NT2/D1 (cell line): ENCODE measurements at regions not wholly inside any gene's neighbourhood (a gene's known extent, or its start where the extent isn't known, plus 50 kb on each side); places are given as distances from the start of the nearest gene placed in this dataset.
"Not testable (repeated sequence)": the region's sequence is repeated elsewhere in the genome, so short reads cannot be mapped to it uniquely, and the experiment has no call there.

Experiments used
- DNase-seq: peaks from one replicate; pipeline ENCODE4 v3.0.0-alpha.2; 2011; ENCODE audit warnings: low read depth, low spot score
- H3K27me3 ChIP-seq: 2 replicates; pipeline ENCODE4 v1.6.0; 2011; ENCODE audit warnings: mild to moderate bottlenecking; ENCODE audit not compliant: insufficient read length, insufficient read depth
- H3K36me3 ChIP-seq: 2 replicates; pipeline ENCODE4 v1.6.1; 2011; ENCODE audit warnings: mild to moderate bottlenecking, low read length, mixed read lengths; ENCODE audit not compliant: insufficient read depth, insufficient read length
- H3K4me1 ChIP-seq: 2 replicates; pipeline ENCODE4 v1.5.1; 2011; ENCODE audit not compliant: insufficient read depth, insufficient read length
- H3K4me3 ChIP-seq: 2 replicates; pipeline ENCODE4 v1.5.1; 2011; ENCODE audit warnings: low read depth; ENCODE audit not compliant: insufficient read length
- H3K9ac ChIP-seq: 2 replicates; pipeline ENCODE4 v1.6.0; 2011; ENCODE audit warnings: low read depth; ENCODE audit not compliant: insufficient read length
- H3K9me3 ChIP-seq: 2 replicates; pipeline ENCODE4 v1.5.1; 2011; ENCODE audit warnings: mild to moderate bottlenecking, low read length; ENCODE audit not compliant: insufficient read depth
- SUZ12 ChIP-seq: IDR thresholded peaks from 2 replicates; pipeline ENCODE4 v1.6.1; 2011; ENCODE audit not compliant: insufficient read length, insufficient read depth; ENCODE audit errors: extremely low read depth
- YY1 ChIP-seq: IDR thresholded peaks from 2 replicates; pipeline ENCODE4 v1.6.1; 2011; ENCODE audit not compliant: insufficient read length, insufficient read depth
- ZNF274 ChIP-seq: IDR thresholded peaks from 2 replicates; pipeline ENCODE4 v1.6.1; 2011; ENCODE audit warnings: mild to moderate bottlenecking, low read depth, low read length

GRCh38 chr2:155907211-155907610 lies 425.3 kb downstream of the NR4A2 start:
- no peak overlapping the region for H3K4me3 ChIP-seq
- H3K4me1 ChIP-seq = no peaks in the 10 kb centered on the region
- H3K36me3 ChIP-seq = no peaks in the 10 kb centered on the region
- no peak for DNase-seq
- H3K9ac ChIP-seq = no peak overlapping the region
- H3K9me3 ChIP-seq = no peaks in the 10 kb centered on the region
- TF ChIP-seq YY1 = no peak
- H3K27me3 ChIP-seq = no peaks in the 10 kb centered on the region

DNA sequence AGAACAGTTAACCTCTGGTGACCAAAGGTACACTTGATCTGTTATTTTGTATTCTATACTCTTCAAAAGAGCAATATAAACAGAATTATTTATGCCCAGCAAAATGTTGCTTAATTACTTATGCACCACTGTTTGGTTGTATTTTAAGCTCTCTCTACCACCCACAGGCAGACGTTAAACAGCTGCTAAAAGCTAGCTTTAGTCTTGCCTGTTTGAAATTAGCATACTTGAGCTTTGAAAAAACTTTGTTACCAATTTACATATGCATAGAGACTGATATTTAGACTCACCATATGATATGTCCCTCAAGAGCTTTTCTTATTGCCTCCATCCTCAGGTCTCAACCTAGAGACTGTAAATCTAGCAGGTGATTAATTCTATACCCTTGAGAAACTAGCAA lies 426.9 kb downstream of the NR4A2 start:
- DNase-seq = no peak
- Histone ChIP-seq H3K36me3 (no peaks in the 10 kb centered on the region), H3K9ac (no peak overlapping the region), H3K4me1 (no peaks in the 10 kb centered on the region), H3K27me3 (no peaks in the 10 kb centered on the region), H3K9me3 (no peaks in the 10 kb centered on the region), H3K4me3 (no peak overlapping the region)
- no peak for TF ChIP-seq ZNF274
- TF ChIP-seq YY1 = no peak
- TF ChIP-seq SUZ12 = no peak

DNA sequence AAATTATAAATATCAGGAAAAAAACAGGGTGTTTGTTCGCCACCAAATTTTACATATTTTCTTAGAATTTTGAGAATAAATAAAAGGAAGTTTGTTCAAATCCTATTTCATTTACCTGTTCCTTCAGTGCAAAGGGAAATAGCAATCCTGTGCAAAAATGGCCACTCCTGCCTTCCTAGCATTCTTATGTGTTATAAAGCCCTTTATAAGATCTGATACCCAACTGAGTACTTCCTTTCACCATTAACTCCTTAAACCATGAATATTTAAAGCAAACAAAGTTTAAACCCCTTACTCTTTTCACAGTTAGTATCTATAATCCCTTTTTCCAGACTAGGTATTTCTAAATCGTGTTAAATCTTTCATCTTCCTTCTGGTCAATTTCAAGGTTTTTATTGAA lies 427.8 kb downstream of the NR4A2 start:
- Histone ChIP-seq H3K9ac (no peak overlapping the region), H3K27me3 (no peaks in the 10 kb centered on the region), H3K36me3 (no peaks in the 10 kb centered on the region), H3K9me3 (no peaks in the 10 kb centered on the region), H3K4me3 (no peak overlapping the region), H3K4me1 (no peaks in the 10 kb centered on the region)
- TF ChIP-seq YY1 (no peak), ZNF274 (no peak), SUZ12 (no peak)
- no peak for DNase-seq

DNA sequence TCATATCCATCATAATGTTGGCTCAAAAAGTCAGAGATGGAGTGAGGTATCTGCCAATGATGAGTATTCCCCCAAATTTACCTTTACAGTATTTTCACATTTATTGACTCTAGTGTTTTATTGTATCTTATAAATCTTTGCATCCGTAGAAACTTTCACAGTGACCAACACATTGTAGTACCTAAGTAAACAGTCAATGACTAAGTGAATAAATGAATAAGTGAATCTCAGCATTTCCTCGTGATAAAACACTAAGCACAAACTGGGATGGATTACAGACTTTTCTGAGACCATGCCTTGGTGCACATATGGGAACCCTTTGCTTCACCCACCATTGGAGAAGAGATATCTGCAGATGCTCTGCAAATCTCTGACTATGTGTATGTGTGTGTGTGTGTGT lies 429.9 kb downstream of the NR4A2 start:
- Histone ChIP-seq H3K9ac (no peak overlapping the region), H3K36me3 (no peaks in the 10 kb centered on the region), H3K4me1 (no peaks in the 10 kb centered on the region), H3K4me3 (no peak overlapping the region), H3K27me3 (no peaks in the 10 kb centered on the region), H3K9me3 (no peaks in the 10 kb centered on the region)
- no peak for TF ChIP-seq YY1
- TF ChIP-seq ZNF274 = no peak
- TF ChIP-seq SUZ12 = no peak
- no peak for DNase-seq

DNA sequence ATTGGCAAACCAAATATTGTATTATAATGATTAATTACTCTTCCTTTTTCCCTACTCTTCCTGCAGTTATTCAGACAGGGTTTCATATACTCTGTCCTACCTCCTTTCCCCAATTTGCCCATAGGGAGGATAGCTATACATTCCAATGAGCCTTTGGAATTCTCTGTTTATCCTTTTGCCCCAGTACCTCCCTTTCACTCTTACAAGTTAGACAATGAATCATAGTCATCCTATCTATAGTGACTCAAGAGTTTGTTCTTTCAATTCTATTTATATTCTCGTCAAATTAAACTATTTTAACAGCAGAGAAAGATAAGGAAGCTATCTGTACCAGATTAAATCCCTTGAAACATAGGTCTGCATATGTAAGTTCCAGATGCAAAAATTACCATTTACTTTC lies 437.5 kb downstream of the NR4A2 start:
- H3K4me3 ChIP-seq = no peak overlapping the region
- no peaks in the 10 kb centered on the region for H3K4me1 ChIP-seq
- no peak overlapping the region for H3K9ac ChIP-seq
- H3K9me3 ChIP-seq = no peaks in the 10 kb centered on the region
- DNase-seq = no peak
- H3K27me3 ChIP-seq = no peaks in the 10 kb centered on the region
- no peaks in the 10 kb centered on the region for H3K36me3 ChIP-seq
- no peak for TF ChIP-seq SUZ12

- not testable (repeated sequence) for H3K4me1 ChIP-seq, H3K27me3 ChIP-seq, DNase-seq, H3K9me3 ChIP-seq, H3K36me3 ChIP-seq, H3K9ac ChIP-seq, H3K4me3 ChIP-seq
Observed at GRCh38 chr2:155880382-155880781, 452.1 kb downstream of the NR4A2 start.

GRCh38 chr2:155879900-155880299 lies 452.6 kb downstream of the NR4A2 start:
- H3K36me3 ChIP-seq, H3K27me3 ChIP-seq, H3K4me1 ChIP-seq, H3K9me3 ChIP-seq, H3K4me3 ChIP-seq, H3K9ac ChIP-seq, DNase-seq: not testable (repeated sequence)

- DNase-seq = no peak
- Histone ChIP-seq H3K9me3 (no peaks in the 10 kb centered on the region), H3K9ac (no peak overlapping the region), H3K27me3 (no peaks in the 10 kb centered on the region), H3K36me3 (no peaks in the 10 kb centered on the region), H3K4me3 (no peak overlapping the region), H3K4me1 (no peaks in the 10 kb centered on the region)
- TF ChIP-seq SUZ12 = no peak
- TF ChIP-seq YY1 = no peak
- TF ChIP-seq ZNF274 = no peak
Observed at GRCh38 chr2:155872396-155872795, 460.1 kb downstream of the NR4A2 start.
